Right lobe of liver (tissue), 6 donors: ENCODE measurements at regions not wholly inside any gene's neighbourhood (a gene's known extent, or its start where the extent isn't known, plus 50 kb on each side); places are given as distances from the start of the nearest gene placed in this dataset.

Experiments
- ATAC-seq, 4 donors: fragments of 200-7000 bp; cut with Tn5 transposase; one replicate each; pipeline ENCODE4 v1.9.1; 2020; ENCODE audit warnings: mild to moderate bottlenecking in 4 of 4, moderate library complexity in 4 of 4
- DNase-seq, 3 donors: peaks; one replicate each; pipeline ENCODE4 v3.0.0-alpha.2; 2020
- H3K27ac ChIP-seq, 3 donors: fragments of 200-600 bp; one replicate each; pipeline ENCODE4 v1.8.0; 2022
- H3K27me3 ChIP-seq, 2 donors: fragments of 200-600 bp; one replicate each; pipeline ENCODE4 v1.8.0; 2022
- H3K36me3 ChIP-seq, 4 donors: fragments of 200-600 bp; sonication (generic) in 1 of 4; one replicate each; pipeline versions ENCODE4 v1.5.1 to v1.8.0; 2017 to 2022; ENCODE audit warnings: control low read depth in 1 of 4
- H3K4me1 ChIP-seq, 4 donors: fragments of 200-600 bp; sonication (generic) in 1 of 4; one replicate each; pipeline versions ENCODE4 v1.5.1 to v1.8.0; 2017 to 2022; ENCODE audit warnings: control low read depth in 1 of 4
- H3K4me3 ChIP-seq, 3 donors: fragments of 200-600 bp; one replicate each; pipeline ENCODE4 v1.8.0; 2022
- H3K9me3 ChIP-seq, 4 donors: fragments of 200-600 bp; sonication (generic) in 1 of 4; one replicate each; pipeline versions ENCODE4 v1.5.1 to v1.8.0; 2017 to 2022; ENCODE audit warnings: control low read depth in 1 of 4
- POLR2A ChIP-seq: fragments of 450-650 bp; IDR thresholded peaks from one replicate; pipeline ENCODE4 v1.6.1; 2017; ENCODE audit warnings: antibody characterized with exemption, mild to moderate bottlenecking
- WGBS: methylation state at CpG from one replicate; pipeline ENCODE4 v1.1.6; 2018; ENCODE audit warnings: low coverage, low lambda C conversion rate; ENCODE audit not compliant: insufficient coverage; ENCODE audit errors: missing lambda C conversion rate; 5-methylcytosine and 5-hydroxymethylcytosine counted together
- intact Hi-C, 2 donors: fragments of 100-400 bp; cut with DNase I; formaldehyde crosslinking; loops; one replicate each; pipeline versions ENCODE4 v1.11.2 to v1.14.1; 2022
- microRNA-seq, 2 donors: library from miRNA; unstranded; fragments of <30 nt; microRNA quantifications; one replicate each; pipeline ENCODE4, GENCODE V29; 2019 to 2020
- small RNA-seq, 2 experiments: library from RNA; depleted of rRNA; stranded (forward); fragments of <200 nt; gene quantifications; one replicate each; pipeline ENCODE3, GENCODE V24; 2016
- TF ChIP-seq, protein P1 (sequence below), 4 donors: fragments of 200-600 bp in 3 of 4; fragments of 450-650 bp in 1 of 4; IDR thresholded peaks; one replicate each; pipeline versions ENCODE4 v1.5.1 to v1.8.0; 2016 to 2022; ENCODE audit warnings: antibody characterized with exemption in 4 of 4, mild to moderate bottlenecking in 2 of 4
- donor health status: DM: no; HTN: yes; CAD: no.
- donor health status: DM: no; HTN: no; CAD: no.
- donor health status: DM: no; HTN: no; CAD: no.
- donor health status: DM: no; HTN: yes; CAD: no.
- donor health status: DM: no; HTN: yes; CAD: no.

DNA sequence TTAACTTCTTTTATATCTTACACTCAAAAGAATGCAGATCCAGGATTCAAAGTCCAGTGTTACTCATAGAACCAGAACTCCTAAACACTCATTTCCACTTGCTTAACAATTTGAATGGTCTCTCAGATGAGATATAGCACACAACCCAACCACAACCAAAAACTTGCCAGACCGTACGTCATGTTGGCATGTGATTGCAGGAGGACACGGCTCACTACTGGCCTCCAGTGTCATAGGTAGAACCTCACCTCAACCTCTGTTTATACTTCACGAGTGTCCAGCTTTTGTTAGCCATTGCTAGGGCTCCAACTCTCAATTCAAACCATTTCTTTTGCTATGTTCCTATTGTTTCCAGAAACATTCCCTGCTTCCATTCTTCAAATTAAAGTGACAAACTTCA, 58.5 kb upstream of the PDGFD start:
- Histone ChIP-seq H3K27me3 (no peaks in the 10 kb centered on the region), H3K36me3 (no peaks in the 10 kb centered on the region), H3K4me1 (no peaks in the 10 kb centered on the region), H3K27ac (no peak overlapping the region), H3K9me3 (no peaks in the 10 kb centered on the region), H3K4me3 (no peak overlapping the region)
- intact Hi-C loops, result loop anchor here in 1 of 2 donors (5.0 kb wide), 1 partner anchor 145 kb away; no protein-coding TSS in a partner anchor
- ATAC-seq (no peak), DNase-seq (no peak)
- TF ChIP-seq POLR2A, result no peak
- TF ChIP-seq, protein P1, sequence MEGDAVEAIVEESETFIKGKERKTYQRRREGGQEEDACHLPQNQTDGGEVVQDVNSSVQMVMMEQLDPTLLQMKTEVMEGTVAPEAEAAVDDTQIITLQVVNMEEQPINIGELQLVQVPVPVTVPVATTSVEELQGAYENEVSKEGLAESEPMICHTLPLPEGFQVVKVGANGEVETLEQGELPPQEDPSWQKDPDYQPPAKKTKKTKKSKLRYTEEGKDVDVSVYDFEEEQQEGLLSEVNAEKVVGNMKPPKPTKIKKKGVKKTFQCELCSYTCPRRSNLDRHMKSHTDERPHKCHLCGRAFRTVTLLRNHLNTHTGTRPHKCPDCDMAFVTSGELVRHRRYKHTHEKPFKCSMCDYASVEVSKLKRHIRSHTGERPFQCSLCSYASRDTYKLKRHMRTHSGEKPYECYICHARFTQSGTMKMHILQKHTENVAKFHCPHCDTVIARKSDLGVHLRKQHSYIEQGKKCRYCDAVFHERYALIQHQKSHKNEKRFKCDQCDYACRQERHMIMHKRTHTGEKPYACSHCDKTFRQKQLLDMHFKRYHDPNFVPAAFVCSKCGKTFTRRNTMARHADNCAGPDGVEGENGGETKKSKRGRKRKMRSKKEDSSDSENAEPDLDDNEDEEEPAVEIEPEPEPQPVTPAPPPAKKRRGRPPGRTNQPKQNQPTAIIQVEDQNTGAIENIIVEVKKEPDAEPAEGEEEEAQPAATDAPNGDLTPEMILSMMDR (IDR thresholded peaks at IDR 0.05), result no peak
- WGBS, result 33% methylated on average over 4 of the region's 4 CpGs

DNA sequence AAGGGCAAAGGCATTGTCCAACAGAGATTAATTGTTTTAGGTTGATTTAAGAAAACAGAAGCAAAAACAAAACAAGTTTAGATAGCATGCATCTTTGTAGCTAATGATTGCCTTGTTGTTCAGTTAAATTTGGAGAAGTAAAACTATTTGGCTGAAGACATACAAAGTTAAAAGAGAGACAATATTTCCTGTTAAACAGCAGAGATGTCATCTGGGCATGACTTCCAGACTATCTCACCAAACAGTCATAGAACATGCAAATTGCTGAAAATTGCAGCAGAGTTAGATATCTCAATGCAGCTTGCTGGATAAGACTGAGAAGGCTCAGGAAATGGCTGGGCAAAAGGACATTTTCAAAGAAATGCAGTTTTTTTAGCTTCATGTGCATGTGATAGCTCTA, 57.5 kb upstream of the PDGFD start:
- intact Hi-C loops, result loop anchor here in 1 of 2 donors (5.0 kb wide), 1 partner anchor 146 kb away; no protein-coding TSS in a partner anchor
- Histone ChIP-seq H3K36me3 (no peaks in the 10 kb centered on the region), H3K9me3 (no peaks in the 10 kb centered on the region), H3K4me3 (no peak overlapping the region), H3K4me1 (no peaks in the 10 kb centered on the region), H3K27ac (no peak overlapping the region), H3K27me3 (no peaks in the 10 kb centered on the region)
- no peak for DNase-seq
- TF ChIP-seq, protein P1 (IDR thresholded peaks at IDR 0.05), result no peak
- no peak for TF ChIP-seq POLR2A
- no peak for ATAC-seq

DNA sequence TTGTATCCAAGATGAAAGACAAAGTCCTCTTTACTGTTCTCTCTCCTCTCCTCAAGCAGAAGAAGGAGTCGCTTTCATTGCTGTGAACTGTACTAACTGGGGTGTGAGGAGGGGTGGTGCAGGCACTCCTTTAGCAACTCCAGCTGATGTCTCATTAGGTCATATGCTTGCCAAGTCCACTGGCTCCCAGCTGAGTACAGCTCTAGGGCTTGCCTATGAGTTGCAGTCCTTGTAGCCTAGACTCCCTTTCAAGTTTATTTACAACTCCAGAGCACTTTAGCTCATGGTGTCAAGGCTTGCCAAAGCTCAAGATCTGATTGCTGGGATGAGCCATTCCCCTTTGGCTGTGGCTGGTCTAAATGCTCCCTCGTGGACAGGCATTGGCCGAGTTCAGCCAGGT, 55.1 kb upstream of the PDGFD start:
- DNase-seq, result no peak

DNA sequence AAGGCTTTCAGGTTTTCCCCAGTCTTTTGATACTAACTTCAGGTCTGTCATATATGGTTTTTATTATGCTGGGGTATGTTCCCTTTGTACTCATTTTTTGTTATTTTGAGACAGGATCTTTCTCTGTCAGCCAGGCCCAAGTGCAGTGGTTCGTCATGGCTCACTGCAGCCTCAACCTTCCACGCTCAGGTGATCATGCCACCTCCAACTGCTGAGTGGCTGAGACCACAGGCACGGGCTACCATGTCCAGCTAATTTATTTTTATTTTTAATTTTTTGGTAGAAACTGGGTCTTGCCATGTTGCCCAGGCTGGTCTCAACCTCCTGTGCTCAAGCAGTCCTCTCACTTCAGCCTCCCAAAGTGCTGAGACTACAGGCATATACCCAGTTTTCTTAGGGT, 50.6 kb upstream of the PDGFD start:
- ATAC-seq, result no peak
- Histone ChIP-seq H3K4me1 (no peaks in the 10 kb centered on the region), H3K27ac (no peak overlapping the region), H3K9me3 (no peaks in the 10 kb centered on the region), H3K4me3 (no peak overlapping the region), H3K36me3 (no peaks in the 10 kb centered on the region), H3K27me3 (no peaks in the 10 kb centered on the region)
- TF ChIP-seq, protein P1 (IDR thresholded peaks at IDR 0.05), result no peak
- no peak for TF ChIP-seq POLR2A
- intact Hi-C loops, result no loop called here
- no peak for DNase-seq
- WGBS, result 48% methylated on average over 3 of the region's 3 CpGs

More for the DNA sequence above, 55.1 kb upstream of the PDGFD start:
- Histone ChIP-seq H3K4me1 (no peaks in the 10 kb centered on the region), H3K36me3 (no peaks in the 10 kb centered on the region), H3K27me3 (no peaks in the 10 kb centered on the region), H3K27ac (no peak overlapping the region), H3K4me3 (no peak overlapping the region), H3K9me3 (no peaks in the 10 kb centered on the region)
- intact Hi-C loops, result no loop called here
- no peak for TF ChIP-seq POLR2A
- TF ChIP-seq, protein P1 (IDR thresholded peaks at IDR 0.05), result no peak
- 50% methylated on average over 1 of the region's 3 CpGs for WGBS
- ATAC-seq, result no peak

Small RNA genes lying in the stretch of these regions (microRNA-seq; reads per million reads assigned to microRNA genes)
- gene MIR7641-1, result 0 reads per million in 2 donors

Small RNA genes lying in the stretch of these regions (small RNA-seq; reads per million reads assigned to genes)
- gene AP001485.1, result 0 reads per million in 2 experiments
- gene MIR7641-1, result 0 reads per million in 2 experiments
